Duodenal mucosa (tissue), 2 donors: ENCODE measurements at regions not wholly inside any gene's neighbourhood (a gene's known extent, or its start where the extent isn't known, plus 50 kb on each side); places are given as distances from the start of the nearest gene placed in this dataset.

Experiments used
- H3K27ac ChIP-seq: one replicate; pipeline ENCODE4 v1.7.0; 2013; ENCODE audit warnings: low read depth, low read length
- H3K27me3 ChIP-seq, 2 donors: one replicate each; pipeline ENCODE4 v1.7.0; 2013; ENCODE audit warnings: low read length in 2 of 2, control low read depth in 1 of 2; ENCODE audit not compliant: insufficient read depth in 2 of 2, control insufficient read depth in 1 of 2
- H3K36me3 ChIP-seq, 2 donors: one replicate each; pipeline ENCODE4 v1.7.0; 2013; ENCODE audit warnings: low read length in 2 of 2, control low read depth in 1 of 2; ENCODE audit not compliant: insufficient read depth in 2 of 2, control insufficient read depth in 1 of 2
- H3K4me1 ChIP-seq, 2 donors: one replicate each; pipeline ENCODE4 v1.7.0; 2013; ENCODE audit warnings: low read length in 2 of 2, control low read depth in 1 of 2; ENCODE audit not compliant: insufficient read depth in 2 of 2, control insufficient read depth in 1 of 2
- H3K4me3 ChIP-seq, 2 donors: one replicate each; pipeline ENCODE4 v1.7.0; 2013; ENCODE audit warnings: low read length in 2 of 2, low read depth in 1 of 2
- H3K9ac ChIP-seq, 2 donors: one replicate each; pipeline ENCODE4 v1.7.0; 2013; ENCODE audit warnings: low read length in 2 of 2, low read depth in 1 of 2
- H3K9me3 ChIP-seq, 2 donors: one replicate each; pipeline ENCODE4 v1.7.0; 2013; ENCODE audit warnings: low read length in 2 of 2, control low read depth in 1 of 2; ENCODE audit not compliant: control insufficient read depth in 1 of 2

DNA sequence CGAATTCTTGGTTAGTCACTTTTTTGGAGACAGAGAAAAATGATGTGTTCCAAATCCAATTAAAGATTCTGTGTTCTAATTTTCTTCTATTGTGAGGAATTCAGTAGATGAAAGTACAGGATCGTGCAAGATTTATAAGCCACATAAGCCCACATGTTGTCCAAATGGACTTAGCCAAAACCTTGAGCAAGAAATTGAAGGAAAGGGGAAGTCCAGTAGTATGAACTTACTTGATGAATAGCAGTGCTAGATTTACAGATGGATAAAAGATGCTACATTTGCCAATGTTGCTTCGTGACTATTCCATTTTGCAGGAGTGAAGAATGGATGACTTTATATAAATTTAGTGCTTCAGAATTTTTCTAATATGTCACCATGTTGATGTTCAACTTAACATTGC, 120.0 kb upstream of the ATP11B start:
- Histone ChIP-seq H3K27ac (no peak overlapping the region), H3K36me3 (no peaks in the 10 kb centered on the region), H3K4me1 (no peaks in the 10 kb centered on the region), H3K9me3 (no peaks in the 10 kb centered on the region), H3K4me3 (no peak overlapping the region), H3K9ac (no peak overlapping the region), H3K27me3 (peaks cover 18 to 24% of the 10 kb centered on the region in 2 donors)

DNA sequence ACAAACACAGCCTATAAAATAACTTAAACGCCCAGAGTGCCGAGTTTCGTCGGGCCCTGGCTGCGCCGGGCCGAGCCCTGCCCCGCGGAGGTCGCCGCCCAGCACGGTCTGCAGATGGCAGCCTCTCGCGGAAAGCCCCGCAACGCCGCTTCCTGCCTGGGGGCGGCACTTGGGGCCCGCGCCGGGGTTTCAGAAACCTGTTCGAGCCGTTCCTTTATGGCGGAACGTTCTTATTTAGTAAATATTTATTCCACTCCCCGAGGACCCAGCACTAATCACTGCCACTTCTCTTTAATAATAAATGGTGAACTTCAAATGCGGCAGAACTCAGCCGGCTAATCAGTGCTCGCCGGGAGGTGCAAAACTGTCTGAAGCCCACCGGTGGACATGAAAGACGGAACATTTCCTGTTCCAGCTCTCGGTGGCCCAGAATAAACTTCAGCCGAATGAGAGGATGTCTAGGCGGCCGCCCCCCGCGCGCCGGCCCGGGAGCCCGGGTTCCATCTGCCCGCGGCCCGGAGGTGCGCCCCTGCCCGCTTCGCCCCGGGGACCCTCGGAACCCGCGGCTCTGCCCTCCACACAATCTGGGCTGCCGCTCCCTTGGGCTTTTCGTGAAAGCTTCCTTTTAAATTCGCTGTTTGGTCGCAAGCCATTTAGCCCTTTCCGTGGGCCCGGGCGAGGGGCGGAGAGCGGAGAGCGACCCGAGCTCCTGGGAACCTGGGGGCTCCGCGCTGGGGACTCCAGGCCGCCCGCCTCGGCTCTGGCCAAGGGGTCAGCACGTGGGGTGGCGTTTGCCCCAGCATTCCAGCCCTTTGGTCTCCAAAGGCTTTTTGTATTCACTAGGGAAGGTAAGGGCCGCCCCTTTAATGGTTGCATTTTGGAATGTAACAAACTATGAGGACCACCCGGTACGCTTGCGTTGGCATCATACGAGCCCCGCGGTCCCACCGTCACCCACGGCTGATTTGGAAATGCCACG, 110.8 kb upstream of the ATP11B start:
- Histone ChIP-seq H3K4me1 (peaks cover 6 to 19% of the 10 kb centered on the region in 2 donors), H3K9ac (peak overlapping the region; percentile 13 to 50), H3K27me3 (peaks cover 21 to 32% of the 10 kb centered on the region in 2 donors), H3K27ac (no peak overlapping the region), H3K4me3 (peak overlapping the region; percentile 68 to 80), H3K9me3 (no peaks in the 10 kb centered on the region), H3K36me3 (no peaks in the 10 kb centered on the region)

- peak overlapping the region; percentile 68 to 80 for H3K4me3 ChIP-seq
- H3K9ac ChIP-seq = peak overlapping the region in 1 of 2 donors; percentile 50
These were observed 109.9 kb upstream of the ATP11B start for GRCh38 chr3:182683453-182683852.

GRCh38 chr3:182683858-182684257, 109.4 kb upstream of the ATP11B start:
- Histone ChIP-seq H3K27ac (no peak overlapping the region), H3K36me3 (no peaks in the 10 kb centered on the region), H3K4me3 (no peak overlapping the region), H3K9me3 (no peaks in the 10 kb centered on the region), H3K27me3 (peaks cover 21 to 28% of the 10 kb centered on the region in 2 donors), H3K4me1 (peaks cover 6 to 19% of the 10 kb centered on the region in 2 donors), H3K9ac (no peak overlapping the region)

More at GRCh38 chr3:182683453-182683852, 109.9 kb upstream of the ATP11B start:
- Histone ChIP-seq H3K27me3 (peaks cover 21 to 26% of the 10 kb centered on the region in 2 donors), H3K36me3 (no peaks in the 10 kb centered on the region), H3K4me1 (peaks cover 6 to 19% of the 10 kb centered on the region in 2 donors), H3K9me3 (no peaks in the 10 kb centered on the region), H3K27ac (no peak overlapping the region)

- peaks cover 6 to 19% of the 10 kb centered on the region in 2 donors for H3K4me1 ChIP-seq
- H3K27me3 ChIP-seq = peaks cover 21 to 25% of the 10 kb centered on the region in 2 donors
- H3K4me3 ChIP-seq = no peak overlapping the region
- no peaks in the 10 kb centered on the region for H3K9me3 ChIP-seq
- H3K9ac ChIP-seq = no peak overlapping the region
- no peaks in the 10 kb centered on the region for H3K36me3 ChIP-seq
- no peak overlapping the region for H3K27ac ChIP-seq
These were observed 107.0 kb upstream of the ATP11B start for GRCh38 chr3:182686033-182686886.

- no peaks in the 10 kb centered on the region for H3K36me3 ChIP-seq
- H3K4me1 ChIP-seq = no peaks in the 10 kb centered on the region
- no peak overlapping the region for H3K27ac ChIP-seq
- H3K9me3 ChIP-seq = no peaks in the 10 kb centered on the region
- peaks cover 9 to 18% of the 10 kb centered on the region in 2 donors for H3K27me3 ChIP-seq
- no peak overlapping the region for H3K4me3 ChIP-seq
- H3K9ac ChIP-seq = no peak overlapping the region
These were observed 103.1 kb upstream of the ATP11B start for GRCh38 chr3:182690172-182690571.

GRCh38 chr3:182692021-182692420, 101.3 kb upstream of the ATP11B start:
- Histone ChIP-seq H3K36me3 (no peaks in the 10 kb centered on the region), H3K27me3 (peaks cover 3 to 5% of the 10 kb centered on the region in 2 donors), H3K9me3 (no peaks in the 10 kb centered on the region), H3K4me3 (no peak overlapping the region), H3K27ac (no peak overlapping the region), H3K9ac (no peak overlapping the region), H3K4me1 (no peaks in the 10 kb centered on the region)

GRCh38 chr3:182692695-182693094, 100.6 kb upstream of the ATP11B start:
- H3K9ac ChIP-seq = no peak overlapping the region
- no peak overlapping the region for H3K27ac ChIP-seq
- no peak overlapping the region for H3K4me3 ChIP-seq
- no peaks in the 10 kb centered on the region for H3K4me1 ChIP-seq
- H3K27me3 ChIP-seq = peaks cover 3 to 4% of the 10 kb centered on the region in 2 donors
- no peaks in the 10 kb centered on the region for H3K9me3 ChIP-seq
- no peaks in the 10 kb centered on the region for H3K36me3 ChIP-seq

GRCh38 chr3:182693723-182694122, 99.6 kb upstream of the ATP11B start:
- no peak overlapping the region for H3K4me3 ChIP-seq
- no peak overlapping the region for H3K9ac ChIP-seq
- H3K9me3 ChIP-seq = no peaks in the 10 kb centered on the region
- H3K27me3 ChIP-seq = peaks cover 3 to 4% of the 10 kb centered on the region in 2 donors
- H3K36me3 ChIP-seq = no peaks in the 10 kb centered on the region
- H3K27ac ChIP-seq = no peak overlapping the region
- no peaks in the 10 kb centered on the region for H3K4me1 ChIP-seq

GRCh38 chr3:182696916-182697315, 96.4 kb upstream of the ATP11B start:
- Histone ChIP-seq H3K4me1 (no peaks in the 10 kb centered on the region), H3K4me3 (no peak overlapping the region), H3K27ac (no peak overlapping the region), H3K36me3 (no peaks in the 10 kb centered on the region), H3K9me3 (no peaks in the 10 kb centered on the region), H3K9ac (no peak overlapping the region), H3K27me3 (peaks cover 0 to 4% of the 10 kb centered on the region in 2 donors)
